Omental fat pad (tissue), 3 donors: ENCODE measurements at regions not wholly inside any gene's neighbourhood (a gene's known extent, or its start where the extent isn't known, plus 50 kb on each side); places are given as distances from the start of the nearest gene placed in this dataset.

ENCODE experiments used
- ATAC-seq: fragments of 150-250 bp; one replicate; pipeline ENCODE4 v1.9.1; 2016; ENCODE audit warnings: mild to moderate bottlenecking, moderate library complexity; ENCODE audit not compliant: low FRiP score
- DNase-seq: peaks from one replicate; pipeline ENCODE4 v3.0.0-alpha.2; 2019; ENCODE audit warnings: low spot score
- CTCF ChIP-seq, 3 donors: fragments of 450-650 bp; IDR thresholded peaks; one replicate each; pipeline ENCODE4 v1.5.1; 2016 to 2017; ENCODE audit warnings: antibody characterized with exemption in 3 of 3, mild to moderate bottlenecking in 3 of 3, moderate library complexity in 2 of 3

GRCh38 chr15:91562698-91563097 is 290.8 kb upstream of the SLCO3A1 start:
- ATAC-seq (no peak), DNase-seq (no peak)
- no peak for TF ChIP-seq CTCF (IDR thresholded peaks at IDR 0.05)

GRCh38 chr15:91564631-91565030 is 288.9 kb upstream of the SLCO3A1 start:
- no peak for TF ChIP-seq CTCF (IDR thresholded peaks at IDR 0.05)
- DNase-seq: no peak
- no peak for ATAC-seq

- no peak for ATAC-seq
- no peak for TF ChIP-seq CTCF (IDR thresholded peaks at IDR 0.05)
- no peak for DNase-seq
These were observed 287.4 kb upstream of the SLCO3A1 start for GRCh38 chr15:91566141-91566540.

- no peak for ATAC-seq
- no peak for TF ChIP-seq CTCF (IDR thresholded peaks at IDR 0.05)
- DNase-seq: no peak
These were observed 285.5 kb upstream of the SLCO3A1 start for GRCh38 chr15:91568036-91568435.

- no peak for TF ChIP-seq CTCF (IDR thresholded peaks at IDR 0.05)
- DNase-seq (no peak), ATAC-seq (no peak)
These were observed 281.4 kb upstream of the SLCO3A1 start for GRCh38 chr15:91572110-91572509.

- DNase-seq: no peak
- ATAC-seq: no peak
- no peak for TF ChIP-seq CTCF (IDR thresholded peaks at IDR 0.05)
These were observed 277.4 kb upstream of the SLCO3A1 start for GRCh38 chr15:91576096-91576495.

GRCh38 chr15:91578511-91578910 is 275.0 kb upstream of the SLCO3A1 start:
- DNase-seq (no peak), ATAC-seq (no peak)
- no peak for TF ChIP-seq CTCF (IDR thresholded peaks at IDR 0.05)
